KMS-11 (cell line): ENCODE measurements at regions not wholly inside any gene's neighbourhood (a gene's known extent, or its start where the extent isn't known, plus 50 kb on each side); places are given as distances from the start of the nearest gene placed in this dataset.

Source experiments
- H2AFZ ChIP-seq: fragments of 200-600 bp; sonication (generic); 2 replicates; pipeline ENCODE4 v1.6.1; 2016; ENCODE audit warnings: antibody characterized with exemption, mixed run types, low read depth
- H3K27ac ChIP-seq: fragments of 200-600 bp; sonication (generic); 2 replicates; pipeline ENCODE4 v1.6.1; 2016; ENCODE audit warnings: mild to moderate bottlenecking, mixed run types
- H3K27me3 ChIP-seq: fragments of 200-600 bp; sonication (generic); 2 replicates; pipeline ENCODE4 v1.6.1; 2017; ENCODE audit warnings: mild to moderate bottlenecking, low read depth, mixed run types, moderate library complexity; ENCODE audit not compliant: insufficient read depth
- H3K36me3 ChIP-seq: fragments of 200-600 bp; sonication (generic); 2 replicates; pipeline ENCODE4 v1.6.1; 2017; ENCODE audit warnings: mild to moderate bottlenecking, mixed run types; ENCODE audit not compliant: insufficient read depth
- H3K4me1 ChIP-seq: fragments of 200-600 bp; sonication (generic); 2 replicates; pipeline ENCODE4 v1.6.1; 2016; ENCODE audit warnings: mild to moderate bottlenecking, low read depth, mixed run types; ENCODE audit not compliant: poor library complexity, severe bottlenecking
- H3K4me2 ChIP-seq: fragments of 200-600 bp; sonication (generic); 2 replicates; pipeline ENCODE4 v1.7.0; 2016; ENCODE audit warnings: mild to moderate bottlenecking, mixed run types
- H3K4me3 ChIP-seq: fragments of 200-600 bp; sonication (generic); IDR thresholded peaks from 2 replicates; pipeline ENCODE4 v1.6.1; 2017; ENCODE audit warnings: low read depth, low read length, mixed read lengths; ENCODE audit not compliant: insufficient read depth
- H3K79me2 ChIP-seq: fragments of 200-600 bp; sonication (generic); 2 replicates; pipeline ENCODE4 v1.6.1; 2016; ENCODE audit warnings: low read depth, mixed run types; ENCODE audit not compliant: insufficient read depth
- H3K9ac ChIP-seq: fragments of 200-600 bp; sonication (generic); 2 replicates; pipeline ENCODE4 v1.6.1; 2016; ENCODE audit warnings: mild to moderate bottlenecking, mixed run types
- H4K20me1 ChIP-seq: fragments of 200-600 bp; sonication (generic); 2 replicates; pipeline ENCODE4 v1.6.1; 2016; ENCODE audit warnings: mild to moderate bottlenecking, mixed run types; ENCODE audit not compliant: insufficient read depth
- CTCF ChIP-seq: fragments of 200-600 bp; sonication (generic); conservative IDR thresholded peaks from 2 replicates; pipeline ENCODE4 v1.6.1; 2017; ENCODE audit warnings: low read depth, mild to moderate bottlenecking, antibody characterized with exemption, low read length, moderate library complexity, mixed read lengths

- H3K79me2 ChIP-seq: no peaks in the 10 kb centered on the region
- H2AFZ ChIP-seq: no peak overlapping the region
- no peak overlapping the region for H3K9ac ChIP-seq
- no peak for TF ChIP-seq CTCF
- no peak overlapping the region for H3K4me2 ChIP-seq
- no peak overlapping the region for H3K4me3 ChIP-seq
- no peaks in the 10 kb centered on the region for H3K4me1 ChIP-seq
- no peak overlapping the region for H3K27ac ChIP-seq
- no peaks in the 10 kb centered on the region for H3K27me3 ChIP-seq
- H4K20me1 ChIP-seq: no peaks in the 10 kb centered on the region
- no peaks in the 10 kb centered on the region for H3K36me3 ChIP-seq
Measured at GRCh38 chr6:166691199-166691598, 64.1 kb upstream of the RPS6KA2 start.

- H3K9ac ChIP-seq: no peak overlapping the region
- H4K20me1 ChIP-seq: no peaks in the 10 kb centered on the region
- no peak overlapping the region for H3K4me2 ChIP-seq
- H3K27me3 ChIP-seq: no peaks in the 10 kb centered on the region
- no peak overlapping the region for H2AFZ ChIP-seq
- TF ChIP-seq CTCF: no peak
- H3K4me3 ChIP-seq: no peak overlapping the region
- H3K36me3 ChIP-seq: no peaks in the 10 kb centered on the region
- no peaks in the 10 kb centered on the region for H3K79me2 ChIP-seq
- H3K27ac ChIP-seq: no peak overlapping the region
- H3K4me1 ChIP-seq: no peaks in the 10 kb centered on the region
Measured at GRCh38 chr6:166689687-166690086, 62.6 kb upstream of the RPS6KA2 start.

- no peak overlapping the region for H3K9ac ChIP-seq
- H4K20me1 ChIP-seq: no peaks in the 10 kb centered on the region
- H3K27me3 ChIP-seq: no peaks in the 10 kb centered on the region
- H3K36me3 ChIP-seq: no peaks in the 10 kb centered on the region
- H3K4me1 ChIP-seq: no peaks in the 10 kb centered on the region
- no peak overlapping the region for H3K4me2 ChIP-seq
- H2AFZ ChIP-seq: no peak overlapping the region
- no peak overlapping the region for H3K4me3 ChIP-seq
- H3K79me2 ChIP-seq: no peaks in the 10 kb centered on the region
- H3K27ac ChIP-seq: no peak overlapping the region
- TF ChIP-seq CTCF: no peak
Measured at GRCh38 chr6:166688901-166689300, 61.9 kb upstream of the RPS6KA2 start.

GRCh38 chr6:166687879-166688205 lies 60.8 kb upstream of the RPS6KA2 start:
- H3K4me2 ChIP-seq: no peak overlapping the region
- H2AFZ ChIP-seq: no peak overlapping the region
- no peak for TF ChIP-seq CTCF
- H3K4me1 ChIP-seq: no peaks in the 10 kb centered on the region
- no peaks in the 10 kb centered on the region for H3K27me3 ChIP-seq
- H3K9ac ChIP-seq: no peak overlapping the region
- H3K4me3 ChIP-seq: no peak overlapping the region
- H3K36me3 ChIP-seq: no peaks in the 10 kb centered on the region
- no peak overlapping the region for H3K27ac ChIP-seq
- no peaks in the 10 kb centered on the region for H4K20me1 ChIP-seq
- H3K79me2 ChIP-seq: no peaks in the 10 kb centered on the region
